Neuronal stem cell (in vitro differentiated cells): ENCODE measurements at regions not wholly inside any gene's neighbourhood (a gene's known extent, or its start where the extent isn't known, plus 50 kb on each side); places are given as distances from the start of the nearest gene placed in this dataset.
"Not testable (repeated sequence)": the region's sequence is repeated elsewhere in the genome, so short reads cannot be mapped to it uniquely, and the experiment has no call there.

Source experiments
- DNase-seq: peaks from one replicate; pipeline ENCODE4 v3.0.0-alpha.2; 2013; ENCODE audit warnings: low spot score
- H2AFZ ChIP-seq: one replicate; pipeline ENCODE4 v1.6.1; 2013; ENCODE audit warnings: mild to moderate bottlenecking, low read length, inconsistent platforms
- H2AK5ac ChIP-seq: 2 replicates; pipeline ENCODE4 v1.6.1; 2013; ENCODE audit warnings: low read depth, mild to moderate bottlenecking, inconsistent platforms, low read length, moderate library complexity, mixed read lengths
- H2BK120ac ChIP-seq: 2 replicates; pipeline ENCODE4 v1.6.1; 2013; ENCODE audit warnings: low read depth, mild to moderate bottlenecking, inconsistent platforms, low read length, moderate library complexity, mixed read lengths
- H2BK12ac ChIP-seq: one replicate; pipeline ENCODE4 v1.6.1; 2013; ENCODE audit warnings: low read length, inconsistent platforms
- H2BK15ac ChIP-seq: 2 replicates; pipeline ENCODE4 v1.6.1; 2013; ENCODE audit warnings: mild to moderate bottlenecking, low read length, inconsistent platforms, mixed read lengths
- H2BK5ac ChIP-seq: one replicate; pipeline ENCODE4 v1.6.1; 2013; ENCODE audit warnings: inconsistent platforms, mild to moderate bottlenecking, low read length, moderate library complexity
- H3K14ac ChIP-seq: one replicate; pipeline ENCODE4 v1.6.1; 2013; ENCODE audit warnings: low read length, inconsistent platforms
- H3K18ac ChIP-seq: 2 replicates; pipeline ENCODE4 v1.6.1; 2013; ENCODE audit warnings: low read length, inconsistent platforms
- H3K23ac ChIP-seq: 2 replicates; pipeline ENCODE4 v1.6.1; 2013; ENCODE audit warnings: low read depth, mild to moderate bottlenecking, mixed read lengths, low read length, inconsistent platforms; ENCODE audit not compliant: poor library complexity
- H3K27ac ChIP-seq: replicated peaks from 3 replicates; pipeline ENCODE4 v1.5.1; 2013; ENCODE audit warnings: low read length, inconsistent platforms
- H3K27me3 ChIP-seq, 3 experiments: 2 replicates each; pipeline ENCODE4 v1.6.1; 2013; ENCODE audit warnings: low read length in 3 of 3, mild to moderate bottlenecking in 2 of 3, inconsistent platforms in 1 of 3, low read depth in 1 of 3, mixed read lengths in 1 of 3, moderate library complexity in 1 of 3; ENCODE audit not compliant: control insufficient read depth in 3 of 3, insufficient read depth in 3 of 3
- H3K36me3 ChIP-seq, 2 donors: replicated peaks in 1 of 2; 2 replicates each; pipeline ENCODE4 v1.6.1; 2013; ENCODE audit warnings: low read length in 2 of 2; ENCODE audit not compliant: control insufficient read depth in 2 of 2, insufficient read depth in 2 of 2
- H3K4ac ChIP-seq: 2 replicates; pipeline ENCODE4 v1.6.1; 2013; ENCODE audit warnings: inconsistent platforms, mild to moderate bottlenecking, low read length, moderate library complexity
- H3K4me1 ChIP-seq, 2 donors: 1 replicate in 1 of 2; 2 replicates in 1 of 2; pipeline ENCODE4 v1.6.1; 2013; ENCODE audit warnings: low read length in 2 of 2, low read depth in 1 of 2; ENCODE audit not compliant: control insufficient read depth in 2 of 2, insufficient read depth in 1 of 2
- H3K4me2 ChIP-seq: one replicate; pipeline ENCODE4 v1.6.1; 2013; ENCODE audit warnings: mild to moderate bottlenecking, low read length, inconsistent platforms; ENCODE audit not compliant: insufficient read depth, poor library complexity, severe bottlenecking
- H3K4me3 ChIP-seq, 2 donors: 2 replicates each; pipeline ENCODE4 v1.5.1; 2013; ENCODE audit warnings: low read length in 2 of 2, mild to moderate bottlenecking in 2 of 2, inconsistent platforms in 1 of 2, moderate library complexity in 1 of 2
- H3K79me1 ChIP-seq: one replicate; pipeline ENCODE4 v1.6.1; 2013; ENCODE audit warnings: low read depth, mild to moderate bottlenecking, inconsistent platforms, low read length, moderate library complexity
- H3K9ac ChIP-seq: one replicate; pipeline ENCODE4 v1.6.1; 2013; ENCODE audit warnings: mild to moderate bottlenecking, low read depth, low read length, inconsistent platforms; ENCODE audit not compliant: poor library complexity
- H3K9me3 ChIP-seq, 2 donors: replicated peaks in 1 of 2; 2 replicates each; pipeline versions ENCODE3 to v1.6.1; 2013; ENCODE audit warnings: low read length in 2 of 2, mild to moderate bottlenecking in 2 of 2, inconsistent platforms in 1 of 2, low read depth in 1 of 2, mixed read lengths in 1 of 2, moderate library complexity in 1 of 2; ENCODE audit not compliant: control insufficient read depth in 2 of 2, insufficient read depth in 1 of 2
- H4K8ac ChIP-seq: one replicate; pipeline ENCODE4 v1.6.1; 2013; ENCODE audit warnings: low read depth, mild to moderate bottlenecking, inconsistent platforms, low read length, moderate library complexity
- H4K91ac ChIP-seq: one replicate; pipeline ENCODE4 v1.6.1; 2013; ENCODE audit warnings: low read length, low read depth, mild to moderate bottlenecking, inconsistent platforms; ENCODE audit not compliant: poor library complexity
- WGBS, 2 donors: extraction: QIAGEN DNeasy Blood & Tissue Kit; methylation state at CpG; one replicate each; pipeline ENCODE4 v1.1.7; 2013; ENCODE audit warnings: missing lambda C conversion rate in 2 of 2, mixed read lengths in 1 of 2; ENCODE audit not compliant: insufficient read length in 2 of 2, insufficient replicate concordance in 1 of 2; ENCODE audit errors: extremely low coverage in 2 of 2; 5-methylcytosine and 5-hydroxymethylcytosine counted together

DNA sequence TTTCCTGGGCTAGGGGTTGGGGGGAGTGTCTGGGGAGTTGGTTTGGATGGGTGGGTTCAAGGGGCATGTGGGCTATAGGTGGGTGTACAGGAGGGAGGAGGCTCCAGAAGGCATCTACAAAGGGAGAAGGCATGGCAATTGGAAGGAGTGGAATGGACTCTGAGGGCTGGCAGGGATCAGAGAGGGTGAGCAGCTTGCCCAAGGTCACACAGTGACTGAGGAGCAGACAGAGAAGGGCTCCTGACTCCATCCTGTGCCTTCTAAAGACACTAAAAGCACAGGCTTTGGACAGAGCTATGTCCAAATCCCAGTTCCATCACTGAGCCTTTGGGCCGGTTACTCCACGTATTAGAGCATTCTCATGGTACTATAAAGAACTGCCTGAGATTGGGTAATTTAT, 151.8 kb downstream of the PTPRU start:
- Histone ChIP-seq H4K8ac (no peak overlapping the region), H2BK120ac (no peak overlapping the region), H3K27ac (no peak overlapping the region), H4K91ac (no peak overlapping the region), H3K4ac (no peak overlapping the region), H3K14ac (no peak overlapping the region), H3K4me2 (no peak overlapping the region), H3K27me3 (no peaks in the 10 kb centered on the region), H3K4me1 (peaks cover 0 to 7% of the 10 kb centered on the region in 2 donors), H2AK5ac (no peak overlapping the region), H2BK12ac (no peak overlapping the region), H3K79me1 (no peaks in the 10 kb centered on the region), H3K4me3 (no peak overlapping the region), H3K23ac (no peak overlapping the region), H2BK5ac (no peak overlapping the region), H3K9me3 (no peaks in the 10 kb centered on the region), H3K9ac (no peak overlapping the region), H2BK15ac (no peak overlapping the region), H3K18ac (no peak overlapping the region), H2AFZ (no peak overlapping the region), H3K36me3 (no peaks in the 10 kb centered on the region)
- DNase-seq, result no peak
- WGBS, 2 donors, result no CpG with 5 or more reads among the region's 2 CpGs

DNA sequence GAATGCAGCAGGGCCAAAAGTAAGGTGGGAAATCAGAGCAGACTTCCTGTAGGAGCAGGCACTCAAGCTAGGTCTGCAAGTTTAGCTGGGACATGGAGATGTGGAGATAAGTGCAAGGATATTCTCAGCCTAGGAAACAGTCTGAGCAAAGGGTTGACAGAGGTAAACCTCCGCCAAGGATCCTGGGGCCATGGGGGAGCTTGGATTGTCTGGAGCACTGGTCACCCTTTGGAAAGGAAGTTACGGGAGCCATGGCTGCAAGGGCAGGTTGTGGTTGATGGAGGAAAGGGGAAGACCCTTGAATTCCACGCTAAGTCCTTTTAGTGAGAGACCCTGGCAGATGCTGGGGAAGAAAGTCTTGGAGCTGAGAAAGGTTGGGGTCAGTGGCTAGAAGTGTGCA, 150.9 kb downstream of the PTPRU start:
- Histone ChIP-seq H2BK15ac (no peak overlapping the region), H2AFZ (no peak overlapping the region), H3K79me1 (no peaks in the 10 kb centered on the region), H3K4ac (no peak overlapping the region), H3K27ac (no peak overlapping the region), H3K27me3 (no peaks in the 10 kb centered on the region), H3K9me3 (no peaks in the 10 kb centered on the region), H2BK120ac (no peak overlapping the region), H3K4me3 (no peak overlapping the region), H3K9ac (no peak overlapping the region), H4K8ac (no peak overlapping the region), H2AK5ac (no peak overlapping the region), H3K36me3 (no peaks in the 10 kb centered on the region), H4K91ac (no peak overlapping the region), H2BK12ac (no peak overlapping the region), H3K23ac (no peak overlapping the region), H3K4me1 (peaks cover 0 to 7% of the 10 kb centered on the region in 2 donors), H2BK5ac (no peak overlapping the region), H3K14ac (no peak overlapping the region), H3K4me2 (no peak overlapping the region), H3K18ac (no peak overlapping the region)
- no CpG with 5 or more reads among the region's 3 CpGs for WGBS, 2 donors
- DNase-seq, result no peak

DNA sequence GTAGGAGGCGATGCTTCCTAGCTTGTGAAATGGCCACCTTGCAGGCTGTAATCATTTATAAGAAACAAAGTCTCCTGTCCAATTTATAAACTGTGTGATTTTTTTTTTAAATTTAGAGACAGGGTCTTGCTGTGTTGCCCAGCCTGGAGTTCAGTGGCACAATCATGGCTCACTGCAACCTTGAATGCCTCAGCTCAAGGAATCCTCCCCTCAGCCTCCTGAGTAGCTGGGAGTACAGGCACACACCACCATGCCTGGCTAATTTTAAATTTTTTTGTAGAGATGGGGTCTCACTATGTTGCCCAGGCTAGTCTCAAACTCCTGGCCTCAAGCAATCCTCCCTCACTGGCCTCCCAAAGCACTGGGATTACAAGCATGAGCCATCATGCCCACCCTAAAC, 150.1 kb downstream of the PTPRU start:
- H3K27ac ChIP-seq, H3K79me1 ChIP-seq, H2BK5ac ChIP-seq, H2BK120ac ChIP-seq, H3K9me3 ChIP-seq, H2BK15ac ChIP-seq, H4K8ac ChIP-seq, H3K4me1 ChIP-seq, H3K9ac ChIP-seq, H3K18ac ChIP-seq, H3K14ac ChIP-seq, H2AFZ ChIP-seq, H2BK12ac ChIP-seq, H4K91ac ChIP-seq, H2AK5ac ChIP-seq, H3K23ac ChIP-seq, H3K4ac ChIP-seq, H3K36me3 ChIP-seq, H3K4me3 ChIP-seq, H3K27me3 ChIP-seq, DNase-seq, H3K4me2 ChIP-seq: not testable (repeated sequence)
- whole genome bisulfite sequencing, 2 donors, result no CpG with 5 or more reads among the region's 1 CpG

DNA sequence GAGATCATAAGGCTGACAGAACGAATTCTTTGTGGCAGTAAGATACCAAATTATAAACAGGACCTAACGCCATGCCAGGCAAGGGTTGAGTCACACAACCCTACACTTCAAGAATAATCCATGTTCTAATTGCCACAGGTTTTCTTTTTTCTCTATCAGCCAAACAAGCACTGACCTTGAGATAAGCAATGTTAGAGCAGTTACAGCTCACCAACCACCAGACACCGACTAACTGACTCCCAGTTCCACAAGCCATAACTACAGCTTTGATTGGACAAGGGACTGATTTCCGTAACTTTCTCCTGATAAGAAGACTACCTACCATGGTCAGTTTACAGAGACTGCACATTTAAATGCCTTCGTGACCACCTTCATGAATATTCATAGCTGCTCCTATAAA, 149.6 kb downstream of the PTPRU start:
- Histone ChIP-seq H3K14ac (no peak overlapping the region), H3K79me1 (no peaks in the 10 kb centered on the region), H3K4me2 (no peak overlapping the region), H2BK120ac (no peak overlapping the region), H3K9ac (no peak overlapping the region), H2BK12ac (no peak overlapping the region), H3K23ac (no peak overlapping the region), H3K18ac (no peak overlapping the region), H2AFZ (no peak overlapping the region), H4K8ac (no peak overlapping the region), H2BK5ac (no peak overlapping the region), H3K9me3 (no peaks in the 10 kb centered on the region), H3K27ac (no peak overlapping the region), H2AK5ac (no peak overlapping the region), H2BK15ac (no peak overlapping the region), H4K91ac (no peak overlapping the region), H3K4ac (no peak overlapping the region), H3K36me3 (no peaks in the 10 kb centered on the region), H3K4me1 (peaks cover 0 to 7% of the 10 kb centered on the region in 2 donors), H3K27me3 (no peaks in the 10 kb centered on the region), H3K4me3 (no peak overlapping the region)
- DNase-seq, result no peak
- WGBS, 2 donors, result no CpG with 5 or more reads among the region's 5 CpGs
